Peyer's patch (tissue), 4 donors: ENCODE measurements at regions not wholly inside any gene's neighbourhood (a gene's known extent, or its start where the extent isn't known, plus 50 kb on each side); places are given as distances from the start of the nearest gene placed in this dataset.

Source experiments
- DNase-seq, 3 donors: peaks; one replicate each; pipeline ENCODE4 v3.0.0-alpha.2; 2017 to 2019
- H3K27ac ChIP-seq, 4 donors: fragments of 200-600 bp; sonication (generic); one replicate each; pipeline ENCODE4 v1.5.1; 2016 to 2019
- H3K27me3 ChIP-seq, 2 donors: fragments of 200-600 bp; sonication (generic); one replicate each; pipeline ENCODE4 v1.5.1; 2019
- H3K36me3 ChIP-seq, 3 donors: fragments of 200-600 bp; sonication (generic); one replicate each; pipeline ENCODE4 v1.5.1; 2016 to 2019
- H3K4me1 ChIP-seq, 4 donors: fragments of 200-600 bp; sonication (generic); one replicate each; pipeline ENCODE4 v1.5.1; 2016 to 2019
- H3K4me3 ChIP-seq, 4 donors: fragments of 200-600 bp; sonication (generic); 1 replicate in 3 of 4; 2 replicates in 1 of 4; pipeline ENCODE4 v1.5.1; 2016 to 2019; ENCODE audit warnings: mild to moderate bottlenecking in 1 of 4
- H3K9me3 ChIP-seq, 4 donors: fragments of 200-600 bp; sonication (generic); one replicate each; pipeline ENCODE4 v1.5.1; 2016 to 2019; ENCODE audit warnings: mild to moderate bottlenecking in 1 of 4
- POLR2A ChIP-seq, 2 donors: fragments of 450-650 bp; IDR thresholded peaks; one replicate each; pipeline ENCODE4 v1.5.1; 2017; ENCODE audit warnings: antibody characterized with exemption in 2 of 2, mild to moderate bottlenecking in 2 of 2, moderate library complexity in 2 of 2
- TF ChIP-seq, protein P1 (sequence below), 6 experiments: fragments of 450-650 bp in 4 of 6; fragments of 200-600 bp in 2 of 6; sonication (generic) in 1 of 6; IDR thresholded peaks; one replicate each; pipeline ENCODE4 v1.5.1; 2017 to 2019; ENCODE audit warnings: antibody characterized with exemption in 6 of 6, mild to moderate bottlenecking in 3 of 6, moderate library complexity in 1 of 6

DNA sequence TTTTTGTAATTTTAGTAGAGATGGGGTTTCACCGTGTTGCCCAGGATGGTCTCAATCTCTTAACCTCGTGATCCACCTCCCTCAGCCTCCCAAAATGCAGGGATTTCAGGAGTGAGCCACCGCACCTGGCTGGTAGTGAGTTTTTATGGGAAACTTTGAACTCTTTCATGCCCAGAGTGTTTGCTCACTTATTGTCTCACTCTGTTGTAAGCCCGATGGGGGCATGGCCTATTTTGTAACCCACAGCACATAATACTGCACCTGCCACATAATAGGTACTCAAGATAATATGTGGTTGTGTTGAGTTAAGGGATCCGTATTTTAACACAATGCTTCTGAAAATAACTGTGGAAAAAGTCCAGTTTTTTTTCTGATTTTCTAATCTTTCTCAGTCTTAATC, 109.6 kb upstream of the GIMD1 start:
- H3K9me3 ChIP-seq: no peaks in the 10 kb centered on the region
- H3K4me3 ChIP-seq: no peak overlapping the region
- no peak overlapping the region for H3K27ac ChIP-seq
- no peak for TF ChIP-seq POLR2A (IDR thresholded peaks at IDR 0.05)
- TF ChIP-seq, protein P1, sequence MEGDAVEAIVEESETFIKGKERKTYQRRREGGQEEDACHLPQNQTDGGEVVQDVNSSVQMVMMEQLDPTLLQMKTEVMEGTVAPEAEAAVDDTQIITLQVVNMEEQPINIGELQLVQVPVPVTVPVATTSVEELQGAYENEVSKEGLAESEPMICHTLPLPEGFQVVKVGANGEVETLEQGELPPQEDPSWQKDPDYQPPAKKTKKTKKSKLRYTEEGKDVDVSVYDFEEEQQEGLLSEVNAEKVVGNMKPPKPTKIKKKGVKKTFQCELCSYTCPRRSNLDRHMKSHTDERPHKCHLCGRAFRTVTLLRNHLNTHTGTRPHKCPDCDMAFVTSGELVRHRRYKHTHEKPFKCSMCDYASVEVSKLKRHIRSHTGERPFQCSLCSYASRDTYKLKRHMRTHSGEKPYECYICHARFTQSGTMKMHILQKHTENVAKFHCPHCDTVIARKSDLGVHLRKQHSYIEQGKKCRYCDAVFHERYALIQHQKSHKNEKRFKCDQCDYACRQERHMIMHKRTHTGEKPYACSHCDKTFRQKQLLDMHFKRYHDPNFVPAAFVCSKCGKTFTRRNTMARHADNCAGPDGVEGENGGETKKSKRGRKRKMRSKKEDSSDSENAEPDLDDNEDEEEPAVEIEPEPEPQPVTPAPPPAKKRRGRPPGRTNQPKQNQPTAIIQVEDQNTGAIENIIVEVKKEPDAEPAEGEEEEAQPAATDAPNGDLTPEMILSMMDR (IDR thresholded peaks at IDR 0.05): no peak
- no peaks in the 10 kb centered on the region for H3K36me3 ChIP-seq
- DNase-seq: no peak
- H3K27me3 ChIP-seq: no peaks in the 10 kb centered on the region
- H3K4me1 ChIP-seq: no peaks in the 10 kb centered on the region

DNA sequence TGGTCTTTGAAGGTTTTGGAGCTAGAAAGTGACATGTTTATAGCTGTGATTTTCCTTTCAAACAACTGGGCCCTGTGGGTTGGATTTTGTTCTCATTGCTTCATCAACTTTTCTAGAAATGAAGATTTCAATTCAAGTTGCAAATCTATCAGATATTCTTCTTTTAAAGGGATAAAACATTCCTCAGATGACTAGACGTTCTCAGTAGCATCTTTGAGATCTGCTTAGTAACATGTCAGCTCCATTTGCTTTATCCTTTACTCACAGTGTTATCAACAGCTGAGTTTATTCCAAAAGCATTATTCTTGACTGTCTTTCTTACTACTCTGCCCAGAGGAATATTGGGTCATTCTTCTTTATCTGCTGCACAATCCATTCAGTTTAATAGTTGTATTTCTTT, 108.2 kb upstream of the GIMD1 start:
- TF ChIP-seq POLR2A (IDR thresholded peaks at IDR 0.05): no peak
- TF ChIP-seq, protein P1 (IDR thresholded peaks at IDR 0.05): no peak
- Histone ChIP-seq H3K27ac (no peak overlapping the region), H3K4me1 (no peaks in the 10 kb centered on the region), H3K27me3 (no peaks in the 10 kb centered on the region), H3K9me3 (no peaks in the 10 kb centered on the region), H3K4me3 (no peak overlapping the region), H3K36me3 (no peaks in the 10 kb centered on the region)
- DNase-seq: no peak

DNA sequence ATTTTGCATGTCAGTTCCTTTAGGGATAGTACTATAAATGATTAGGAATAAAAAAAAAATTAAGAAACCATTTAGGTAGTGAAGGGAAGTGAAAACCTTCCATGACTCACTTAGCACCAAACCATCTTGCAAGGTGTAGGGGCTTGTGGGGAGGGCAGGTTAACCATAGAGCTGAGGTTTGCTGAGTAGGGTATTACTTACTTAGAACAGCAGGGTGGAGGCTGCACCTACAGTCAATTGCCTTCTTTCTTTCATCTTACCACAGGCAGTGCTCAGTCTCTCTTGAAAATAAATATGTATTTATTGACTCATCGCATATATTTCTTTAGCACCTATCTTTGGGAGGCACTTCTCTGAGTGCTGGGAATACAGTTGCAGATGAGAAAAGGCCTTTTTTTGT, 104.9 kb upstream of the GIMD1 start:
- no peak for DNase-seq
- TF ChIP-seq, protein P1 (IDR thresholded peaks at IDR 0.05): no peak
- TF ChIP-seq POLR2A (IDR thresholded peaks at IDR 0.05): no peak
- Histone ChIP-seq H3K36me3 (no peaks in the 10 kb centered on the region), H3K9me3 (no peaks in the 10 kb centered on the region), H3K4me1 (no peaks in the 10 kb centered on the region), H3K4me3 (no peak overlapping the region), H3K27ac (no peak overlapping the region), H3K27me3 (no peaks in the 10 kb centered on the region)

DNA sequence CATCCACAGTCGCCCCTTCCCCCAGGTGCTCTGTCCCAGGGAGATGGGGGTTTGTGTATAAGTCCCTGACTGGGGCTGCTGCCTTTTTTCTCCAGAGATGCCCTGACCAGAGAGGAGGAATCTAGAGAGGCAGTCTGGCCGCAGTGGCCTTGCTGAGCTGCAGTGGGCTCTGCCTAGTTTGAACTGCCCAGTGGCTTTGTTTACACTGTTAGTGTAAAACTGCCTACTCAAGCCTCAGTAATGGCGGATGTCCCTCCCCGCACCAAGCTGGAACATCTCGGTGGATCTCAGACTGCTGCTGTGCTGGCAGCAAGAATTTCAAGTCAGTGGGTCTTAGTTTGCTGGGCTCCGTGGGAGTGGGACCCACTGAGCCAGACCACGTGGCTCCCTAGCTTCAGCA, 102.6 kb upstream of the GIMD1 start:
- H3K4me3 ChIP-seq: no peak overlapping the region
- TF ChIP-seq, protein P1 (IDR thresholded peaks at IDR 0.05): no peak
- TF ChIP-seq POLR2A (IDR thresholded peaks at IDR 0.05): no peak

DNA sequence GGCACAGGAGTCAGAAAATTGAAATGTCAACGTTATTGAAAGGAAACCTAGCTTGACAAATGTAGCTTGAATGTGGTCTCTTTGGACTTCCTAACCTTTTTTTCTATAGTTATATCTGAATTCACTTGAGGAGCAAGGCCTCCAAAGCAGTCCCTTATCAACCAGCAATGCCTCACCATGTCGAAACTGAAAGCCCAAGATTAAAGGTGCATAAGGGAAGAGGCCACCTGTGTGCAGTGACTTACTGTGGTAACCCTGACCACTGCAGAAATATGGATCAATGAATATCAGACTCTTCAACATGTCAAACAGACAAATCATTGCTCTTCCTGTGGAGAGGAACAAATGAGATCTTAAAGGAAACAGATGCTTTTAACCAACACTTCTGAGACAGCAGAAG, 95.0 kb upstream of the GIMD1 start:
- no peaks in the 10 kb centered on the region for H3K36me3 ChIP-seq
- no peak overlapping the region for H3K4me3 ChIP-seq
- no peaks in the 10 kb centered on the region for H3K4me1 ChIP-seq
- no peak overlapping the region for H3K27ac ChIP-seq
- no peaks in the 10 kb centered on the region for H3K9me3 ChIP-seq
- no peaks in the 10 kb centered on the region for H3K27me3 ChIP-seq
- TF ChIP-seq, protein P1 (IDR thresholded peaks at IDR 0.05): no peak
- no peak for DNase-seq

More for the DNA sequence above, 102.6 kb upstream of the GIMD1 start:
- no peaks in the 10 kb centered on the region for H3K4me1 ChIP-seq
- H3K27ac ChIP-seq: no peak overlapping the region
- no peaks in the 10 kb centered on the region for H3K36me3 ChIP-seq
- no peaks in the 10 kb centered on the region for H3K9me3 ChIP-seq
- no peak for DNase-seq
- H3K27me3 ChIP-seq: no peaks in the 10 kb centered on the region

DNA sequence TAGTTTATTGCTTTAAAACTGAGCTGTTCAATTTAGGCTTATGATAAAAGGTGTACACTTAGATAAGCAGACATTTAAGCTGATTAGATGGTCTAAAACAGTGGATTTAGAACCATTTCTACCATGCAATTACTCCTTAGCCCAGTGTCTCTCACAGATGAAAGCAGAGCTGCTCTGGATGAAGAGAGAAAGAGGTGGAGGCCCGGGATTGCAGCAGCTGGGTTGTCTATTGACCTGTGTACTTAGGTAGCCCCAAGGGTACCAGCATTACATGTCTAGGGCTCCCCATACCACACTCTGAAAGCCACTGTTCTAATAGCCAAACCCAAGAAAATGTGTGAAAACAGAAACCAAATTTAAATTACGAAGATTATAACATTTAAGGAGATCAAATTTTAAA, 86.0 kb upstream of the GIMD1 start:
- DNase-seq: no peak
- H3K9me3 ChIP-seq: no peaks in the 10 kb centered on the region
- H3K27me3 ChIP-seq: no peaks in the 10 kb centered on the region
- no peaks in the 10 kb centered on the region for H3K36me3 ChIP-seq
- TF ChIP-seq, protein P1 (IDR thresholded peaks at IDR 0.05): no peak
- TF ChIP-seq POLR2A (IDR thresholded peaks at IDR 0.05): no peak
- no peaks in the 10 kb centered on the region for H3K4me1 ChIP-seq
- H3K27ac ChIP-seq: no peak overlapping the region
- no peak overlapping the region for H3K4me3 ChIP-seq
